ENCODE measurements at regions not wholly inside any gene's neighbourhood (a gene's known extent, or its start where the extent isn't known, plus 50 kb on each side); places are given as distances from the start of the nearest gene placed in this dataset.

DNA sequence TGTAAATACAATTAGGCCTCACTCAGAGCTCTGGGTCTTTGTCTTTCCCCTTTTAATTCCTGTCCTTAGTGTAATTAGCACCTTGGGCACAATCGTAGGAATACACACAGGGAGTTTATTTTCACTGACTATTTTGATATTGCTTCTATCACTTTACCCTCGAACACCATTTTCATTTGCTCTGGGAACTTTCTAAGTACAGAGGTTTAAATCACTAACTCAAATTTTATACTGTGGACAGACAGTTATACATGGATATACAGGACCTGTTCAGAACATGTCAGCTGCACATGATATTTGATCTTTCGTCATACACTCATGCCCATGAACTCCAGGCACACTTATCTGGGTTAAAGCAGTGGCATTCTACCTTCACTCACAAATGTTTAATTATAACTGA lies 217.8 kb upstream of the TMEM161B start:
- Mint-ChIP-seq H3K9me3 (no peaks in the 10 kb centered on the region), H3K27me3 (peaks cover 18% of the 10 kb centered on the region), H3K27ac (no peak overlapping the region), H3K4me3 (no peak overlapping the region), H3K4me1 (no peaks in the 10 kb centered on the region), H3K36me3 (ENCODE audit: low read depth) (no peaks in the 10 kb centered on the region)
- POLR2A ChIA-PET: no interaction called here
- CTCF ChIA-PET: no interaction called here
- DNase-seq: no peak

DNA sequence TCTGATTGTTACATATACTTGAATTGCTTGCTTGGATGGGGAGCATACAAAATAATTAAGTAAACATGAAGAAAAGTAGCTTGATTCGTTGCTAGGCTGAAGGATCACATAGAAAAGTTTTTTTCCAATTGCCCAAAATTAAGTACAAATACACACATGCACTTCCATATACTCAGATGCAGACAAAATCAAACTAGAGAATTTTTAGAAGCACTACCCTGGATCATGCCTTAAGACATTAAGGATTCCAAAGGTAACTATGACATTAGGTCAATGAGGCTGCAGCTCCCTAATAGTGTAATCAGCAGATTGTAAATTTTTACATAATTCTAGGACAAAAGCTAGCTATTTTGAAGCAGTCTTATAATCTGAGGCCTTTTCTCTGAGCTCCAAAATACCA lies 216.9 kb upstream of the TMEM161B start:
- no peaks in the 10 kb centered on the region for H3K36me3 Mint-ChIP-seq (ENCODE audit: low read depth)
- no peaks in the 10 kb centered on the region for H3K9me3 Mint-ChIP-seq
- no peak overlapping the region for H3K4me3 Mint-ChIP-seq
- CTCF ChIA-PET: no interaction called here
- peaks cover 15% of the 10 kb centered on the region for H3K27me3 Mint-ChIP-seq
- no peak overlapping the region for H3K27ac Mint-ChIP-seq
- H3K4me1 Mint-ChIP-seq: no peaks in the 10 kb centered on the region
- POLR2A ChIA-PET: no interaction called here
- no peak for DNase-seq

DNA sequence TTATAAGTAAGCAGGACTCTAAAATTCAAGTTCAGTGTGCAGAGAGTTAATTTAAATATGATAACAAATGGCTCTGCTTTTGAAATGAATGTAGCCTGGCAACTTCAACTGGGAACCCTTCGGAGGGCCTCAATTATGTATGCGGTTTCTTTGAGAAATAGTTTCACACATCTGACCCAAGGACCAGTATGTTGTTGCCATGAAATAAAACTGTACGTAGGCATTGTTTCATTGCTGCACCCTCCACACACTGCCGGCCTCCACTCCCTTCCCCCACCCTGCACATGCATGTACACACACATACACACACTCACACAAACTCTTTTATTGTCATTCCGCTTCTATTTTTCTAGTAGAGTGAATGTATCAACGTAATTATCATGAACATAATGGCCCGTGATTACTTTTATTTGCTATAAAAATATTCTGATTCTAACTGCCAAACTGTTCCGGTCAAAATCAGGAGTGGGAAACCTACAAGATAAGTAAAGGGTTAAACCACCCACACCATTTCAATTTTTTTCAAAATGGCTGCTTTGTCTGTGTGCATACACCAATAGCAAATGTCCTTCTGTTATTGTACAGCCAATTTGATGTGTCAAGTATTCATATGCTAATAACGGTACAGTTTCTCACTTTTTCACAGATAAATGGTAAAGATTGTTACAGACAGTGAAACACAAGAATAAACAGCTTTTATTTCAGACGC lies 215.5 kb upstream of the TMEM161B start:
- no peaks in the 10 kb centered on the region for H3K9me3 Mint-ChIP-seq
- CTCF ChIA-PET: no interaction called here
- no peaks in the 10 kb centered on the region for H3K4me1 Mint-ChIP-seq
- no peak overlapping the region for H3K4me3 Mint-ChIP-seq
- H3K27me3 Mint-ChIP-seq: peaks cover 14% of the 10 kb centered on the region
- no peak for DNase-seq
- POLR2A ChIA-PET: no interaction called here
- H3K27ac Mint-ChIP-seq: no peak overlapping the region
- H3K36me3 Mint-ChIP-seq (ENCODE audit: low read depth): no peaks in the 10 kb centered on the region

DNA sequence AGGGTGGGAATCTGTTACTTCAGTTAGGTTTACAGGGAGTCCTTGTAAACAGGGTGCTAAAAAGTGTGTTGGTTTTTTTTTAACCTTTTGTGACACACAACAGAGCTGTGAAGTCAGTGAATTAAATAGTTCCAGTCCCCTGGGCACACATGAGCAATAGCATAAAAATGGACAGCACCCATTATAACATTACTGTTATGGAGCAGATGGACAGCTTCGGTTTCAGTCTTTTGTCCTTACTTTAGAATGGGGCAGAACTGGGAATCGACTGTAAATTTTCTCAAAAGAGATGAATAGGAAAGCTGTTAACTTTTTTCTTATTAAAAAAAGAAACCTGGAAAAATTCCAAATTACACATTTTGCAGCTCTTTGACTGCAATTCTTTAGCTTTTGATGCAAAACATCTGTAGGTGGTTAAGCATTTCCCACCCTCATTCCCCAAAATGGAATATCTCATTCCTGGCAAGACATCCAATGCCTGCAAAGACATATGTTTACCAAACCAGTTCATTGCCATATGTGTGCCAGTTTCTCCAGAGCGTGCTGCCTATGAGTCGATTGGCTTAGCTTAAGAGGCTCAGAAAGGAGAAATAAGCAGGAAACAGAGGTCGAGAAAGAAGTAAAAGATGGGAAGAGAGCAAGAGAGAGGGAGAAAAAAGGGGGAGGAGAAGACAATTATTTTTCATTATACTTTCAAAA lies 212.3 kb upstream of the TMEM161B start:
- CTCF ChIA-PET: no interaction called here
- no peaks in the 10 kb centered on the region for H3K9me3 Mint-ChIP-seq
- no peaks in the 10 kb centered on the region for H3K36me3 Mint-ChIP-seq (ENCODE audit: low read depth)
- no peak overlapping the region for H3K4me3 Mint-ChIP-seq
- peaks cover 9% of the 10 kb centered on the region for H3K27me3 Mint-ChIP-seq
- no peak for DNase-seq
- no peaks in the 10 kb centered on the region for H3K4me1 Mint-ChIP-seq
- no peak overlapping the region for H3K27ac Mint-ChIP-seq
- POLR2A ChIA-PET: interaction anchor here (0.7 kb wide), 1 partner anchor 187 kb away, joined by 3 read pairs; no protein-coding TSS in a partner anchor

DNA sequence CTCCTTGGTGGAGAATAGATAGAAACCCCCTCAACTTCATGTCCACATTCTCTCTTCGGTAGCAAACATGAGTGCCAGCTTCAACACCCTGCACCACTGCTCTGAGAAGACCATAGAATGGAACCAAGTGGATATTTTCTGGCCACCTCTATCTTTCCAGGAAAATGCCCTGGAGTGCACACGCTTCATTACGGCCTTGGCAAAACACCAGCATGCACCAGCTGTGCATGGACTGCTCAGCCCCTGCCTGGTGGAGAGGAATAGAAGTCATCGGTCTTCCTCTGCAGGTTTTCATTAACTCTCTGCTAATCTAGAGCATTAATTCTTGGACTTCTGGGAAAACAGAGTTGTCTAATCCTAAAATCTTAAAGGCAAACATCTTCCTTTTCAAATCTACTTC lies 211.6 kb upstream of the TMEM161B start:
- Mint-ChIP-seq H3K4me1 (no peaks in the 10 kb centered on the region), H3K36me3 (ENCODE audit: low read depth) (no peaks in the 10 kb centered on the region), H3K27me3 (peaks cover 9% of the 10 kb centered on the region), H3K9me3 (no peaks in the 10 kb centered on the region), H3K4me3 (no peak overlapping the region), H3K27ac (no peak overlapping the region)
- POLR2A ChIA-PET: no interaction called here
- CTCF ChIA-PET: no interaction called here
- DNase-seq: no peak

DNA sequence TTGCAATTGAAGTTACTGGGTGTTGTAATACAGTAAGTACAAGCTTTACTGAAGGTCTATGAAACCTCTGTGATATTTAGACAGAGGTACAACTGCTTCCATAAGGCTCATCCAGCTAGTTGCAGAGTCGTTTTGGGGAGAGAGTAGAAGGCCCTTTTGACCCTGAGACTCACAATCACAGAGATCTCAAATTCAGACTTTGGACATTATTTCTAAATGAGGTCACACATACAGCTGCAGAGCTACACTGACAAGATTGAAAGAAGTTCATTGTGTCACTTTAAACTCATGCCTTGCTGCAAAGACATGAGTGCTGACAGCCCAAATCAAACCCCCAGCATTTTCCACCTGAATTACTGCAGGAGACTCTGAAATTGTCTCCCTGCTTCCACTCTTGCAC lies 205.9 kb upstream of the TMEM161B start:
- no peak overlapping the region for H3K4me3 Mint-ChIP-seq

DNA sequence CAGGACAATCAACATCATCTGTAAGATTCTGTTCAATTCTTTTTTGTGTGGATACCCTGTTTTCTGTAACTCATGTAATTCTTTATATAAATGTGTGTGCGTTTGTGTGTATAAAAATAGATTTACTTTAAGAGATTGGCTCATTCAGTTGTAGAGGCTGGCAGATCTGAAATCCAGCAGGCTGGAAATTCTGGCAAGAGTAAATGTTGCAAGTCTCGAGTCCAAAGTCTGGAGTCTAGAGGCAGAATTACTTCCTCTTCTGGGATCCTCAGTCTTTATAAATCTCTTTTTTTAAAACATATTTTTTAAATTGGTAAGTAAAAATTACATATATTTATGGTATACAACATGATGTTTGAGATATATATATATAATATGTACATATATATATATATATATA lies 202.1 kb upstream of the TMEM161B start:
- H3K9me3 Mint-ChIP-seq: peaks cover 4% of the 10 kb centered on the region

More for the DNA sequence above, 205.9 kb upstream of the TMEM161B start:
- Mint-ChIP-seq H3K27ac (no peak overlapping the region), H3K9me3 (peaks cover 4% of the 10 kb centered on the region), H3K27me3 (peaks cover 7% of the 10 kb centered on the region), H3K4me1 (no peaks in the 10 kb centered on the region), H3K36me3 (ENCODE audit: low read depth) (no peaks in the 10 kb centered on the region)
- no peak for DNase-seq
- POLR2A ChIA-PET: no interaction called here
- CTCF ChIA-PET: no interaction called here

DNA sequence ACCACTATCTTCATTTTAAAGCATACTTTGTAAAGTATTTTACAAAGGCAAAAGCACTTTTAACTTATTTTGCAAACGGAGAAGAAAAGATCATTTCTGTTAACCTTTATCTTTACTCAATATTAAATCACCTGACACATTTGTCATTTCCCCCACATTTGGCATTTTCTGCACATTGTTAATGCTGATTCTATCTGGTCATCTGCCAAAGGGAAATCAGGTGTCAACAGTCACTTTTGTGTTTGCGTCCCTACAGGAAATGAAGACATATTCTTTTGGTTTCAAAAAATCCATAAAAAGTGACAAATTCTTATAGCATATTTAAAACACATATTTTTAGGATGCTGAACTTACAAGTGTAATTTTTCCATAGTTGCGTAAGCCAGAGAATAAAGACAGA lies 191.3 kb upstream of the TMEM161B start:
- no peaks in the 10 kb centered on the region for H3K4me1 Mint-ChIP-seq
- CTCF ChIA-PET: no interaction called here

More for the DNA sequence above, 202.1 kb upstream of the TMEM161B start:
- Mint-ChIP-seq H3K27ac (no peak overlapping the region), H3K4me1 (no peaks in the 10 kb centered on the region), H3K27me3 (peaks cover 9% of the 10 kb centered on the region), H3K4me3 (no peak overlapping the region), H3K36me3 (ENCODE audit: low read depth) (no peaks in the 10 kb centered on the region)
- CTCF ChIA-PET: no interaction called here
- POLR2A ChIA-PET: no interaction called here
- no peak for DNase-seq

DNA sequence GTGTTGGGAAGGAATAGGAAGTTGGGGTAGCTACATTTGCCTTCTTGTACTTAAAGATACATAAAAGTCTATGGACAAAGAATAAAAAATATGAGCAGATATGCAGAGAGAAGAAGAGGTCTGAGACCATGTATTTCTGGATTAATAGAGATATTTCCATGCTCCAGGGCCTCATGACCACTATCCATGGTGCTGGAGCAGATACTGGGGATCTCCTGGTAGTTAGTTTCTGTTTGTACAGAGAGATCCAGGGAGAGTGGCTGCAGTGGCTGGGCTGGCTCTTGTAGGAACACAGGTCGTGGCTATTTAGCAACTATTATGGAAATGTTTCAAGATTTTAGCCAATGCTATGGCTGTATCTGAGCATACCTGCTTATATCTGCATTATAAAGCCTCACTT lies 184.2 kb upstream of the TMEM161B start:
- DNase-seq: no peak
- H3K4me3 Mint-ChIP-seq: no peak overlapping the region
- no peaks in the 10 kb centered on the region for H3K4me1 Mint-ChIP-seq
- ChIA-PET CTCF (no interaction called here), POLR2A (no interaction called here)
- peaks cover 3% of the 10 kb centered on the region for H3K27me3 Mint-ChIP-seq
- H3K36me3 Mint-ChIP-seq (ENCODE audit: low read depth): no peaks in the 10 kb centered on the region
- no peak overlapping the region for H3K27ac Mint-ChIP-seq
- no peaks in the 10 kb centered on the region for H3K9me3 Mint-ChIP-seq

More for the DNA sequence above, 191.3 kb upstream of the TMEM161B start:
- no peak for DNase-seq
- H3K4me3 Mint-ChIP-seq: no peak overlapping the region
- H3K9me3 Mint-ChIP-seq: no peaks in the 10 kb centered on the region
- no peaks in the 10 kb centered on the region for H3K36me3 Mint-ChIP-seq (ENCODE audit: low read depth)
- peaks cover 3% of the 10 kb centered on the region for H3K27me3 Mint-ChIP-seq
- POLR2A ChIA-PET: no interaction called here
- no peak overlapping the region for H3K27ac Mint-ChIP-seq

DNA sequence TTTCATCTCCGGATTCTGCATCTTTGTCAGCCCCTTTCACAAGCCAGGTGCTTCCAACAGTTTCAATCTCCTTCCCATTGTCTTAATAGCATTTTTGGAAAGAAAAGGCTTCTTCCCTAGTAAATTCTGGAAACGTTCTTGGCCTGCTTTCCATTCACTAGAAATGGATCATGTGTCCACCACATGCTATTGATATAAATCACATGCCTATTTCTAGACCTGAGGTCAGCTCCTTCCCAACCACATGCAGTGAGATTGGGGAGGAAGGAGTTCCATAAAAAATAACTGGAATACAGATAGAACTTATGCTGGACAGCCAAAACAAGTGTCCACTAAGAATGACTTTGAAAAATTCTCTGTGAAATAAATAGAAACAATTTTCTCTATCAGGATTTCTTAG lies 181.6 kb upstream of the TMEM161B start:
- POLR2A ChIA-PET: no interaction called here
- no peak for DNase-seq
- H3K27ac Mint-ChIP-seq: no peak overlapping the region
- H3K4me1 Mint-ChIP-seq: no peaks in the 10 kb centered on the region
- CTCF ChIA-PET: no interaction called here
- H3K27me3 Mint-ChIP-seq: peaks cover 2% of the 10 kb centered on the region
- H3K9me3 Mint-ChIP-seq: no peaks in the 10 kb centered on the region
- no peak overlapping the region for H3K4me3 Mint-ChIP-seq
- H3K36me3 Mint-ChIP-seq (ENCODE audit: low read depth): no peaks in the 10 kb centered on the region

DNA sequence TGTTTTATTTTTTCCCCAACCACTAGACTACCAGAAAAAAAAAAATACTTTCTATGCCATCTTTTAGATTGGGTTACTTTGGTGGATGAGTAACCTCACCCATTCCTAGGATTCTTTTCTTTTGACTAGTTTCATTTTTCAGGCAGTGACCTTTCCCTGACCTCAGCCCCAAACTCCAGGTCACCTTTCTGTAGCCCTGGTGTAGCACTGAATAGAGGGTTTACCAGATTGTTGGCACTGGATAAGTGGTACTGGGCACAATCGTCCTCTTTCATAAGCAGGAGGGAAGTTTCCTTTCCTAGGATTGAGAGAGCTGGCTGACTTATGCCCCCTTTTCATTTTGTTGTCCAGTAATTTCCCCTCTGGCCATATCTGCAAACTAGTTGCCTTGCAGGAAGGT lies 169.4 kb upstream of the TMEM161B start:
- POLR2A ChIA-PET: no interaction called here
- H3K27me3 Mint-ChIP-seq: peaks cover 3% of the 10 kb centered on the region
- DNase-seq: no peak
- CTCF ChIA-PET: no interaction called here
- no peak overlapping the region for H3K27ac Mint-ChIP-seq
- H3K9me3 Mint-ChIP-seq: no peaks in the 10 kb centered on the region
- no peak overlapping the region for H3K4me3 Mint-ChIP-seq
- no peaks in the 10 kb centered on the region for H3K36me3 Mint-ChIP-seq (ENCODE audit: low read depth)
- H3K4me1 Mint-ChIP-seq: no peaks in the 10 kb centered on the region

DNA sequence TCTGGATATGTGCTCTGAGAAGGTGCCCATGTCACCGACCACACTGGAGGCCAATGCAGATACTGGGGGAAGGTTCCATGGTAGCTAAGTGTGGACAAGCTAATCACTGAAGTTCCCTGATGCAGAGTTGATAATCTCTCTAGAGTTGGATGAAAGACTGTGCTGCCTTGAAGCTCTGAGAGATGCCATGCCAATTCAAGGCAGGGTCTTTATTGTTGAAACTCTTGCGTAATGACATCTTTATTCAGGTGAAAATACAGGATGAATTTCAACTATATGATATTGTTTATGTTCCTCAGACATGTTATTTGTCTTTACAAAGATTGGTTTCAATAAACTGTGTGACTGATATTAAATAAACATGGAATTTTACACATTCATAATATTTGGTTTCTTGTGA lies 167.6 kb upstream of the TMEM161B start:
- ChIA-PET CTCF (interaction anchor here (1.3 kb wide), 1 partner anchor 10 kb away, joined by 4 read pairs; no protein-coding TSS in a partner anchor), POLR2A (no interaction called here)
- H3K27me3 Mint-ChIP-seq: peaks cover 3% of the 10 kb centered on the region

DNA sequence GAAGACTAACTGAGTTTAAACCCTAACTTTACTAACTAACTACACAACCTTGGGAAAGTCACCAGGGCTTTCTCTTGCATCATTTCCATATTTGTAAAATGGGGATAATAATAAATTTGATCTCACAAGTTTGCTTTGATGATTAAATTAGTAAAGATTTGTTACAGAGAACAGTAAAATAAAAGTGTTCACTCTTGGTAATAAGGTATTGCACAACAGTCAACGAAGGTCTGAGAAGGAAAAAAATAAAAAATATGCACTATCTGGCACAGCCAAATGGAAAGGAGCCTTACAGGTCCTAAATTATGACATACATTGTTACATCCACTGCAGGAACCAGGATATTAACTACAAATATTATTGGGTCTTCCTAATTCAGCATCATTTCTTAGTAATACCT lies 160.0 kb upstream of the TMEM161B start:
- H3K4me1 Mint-ChIP-seq: no peaks in the 10 kb centered on the region
- H3K36me3 Mint-ChIP-seq (ENCODE audit: low read depth): no peaks in the 10 kb centered on the region
- no peak overlapping the region for H3K4me3 Mint-ChIP-seq
- no peak for DNase-seq
- no peaks in the 10 kb centered on the region for H3K27me3 Mint-ChIP-seq
- POLR2A ChIA-PET: no interaction called here
- no peak overlapping the region for H3K27ac Mint-ChIP-seq
- CTCF ChIA-PET: no interaction called here
- no peaks in the 10 kb centered on the region for H3K9me3 Mint-ChIP-seq

More for the DNA sequence above, 167.6 kb upstream of the TMEM161B start:
- Mint-ChIP-seq H3K27ac (no peak overlapping the region), H3K4me3 (no peak overlapping the region), H3K4me1 (no peaks in the 10 kb centered on the region), H3K9me3 (no peaks in the 10 kb centered on the region), H3K36me3 (ENCODE audit: low read depth) (no peaks in the 10 kb centered on the region)
- no peak for DNase-seq

DNA sequence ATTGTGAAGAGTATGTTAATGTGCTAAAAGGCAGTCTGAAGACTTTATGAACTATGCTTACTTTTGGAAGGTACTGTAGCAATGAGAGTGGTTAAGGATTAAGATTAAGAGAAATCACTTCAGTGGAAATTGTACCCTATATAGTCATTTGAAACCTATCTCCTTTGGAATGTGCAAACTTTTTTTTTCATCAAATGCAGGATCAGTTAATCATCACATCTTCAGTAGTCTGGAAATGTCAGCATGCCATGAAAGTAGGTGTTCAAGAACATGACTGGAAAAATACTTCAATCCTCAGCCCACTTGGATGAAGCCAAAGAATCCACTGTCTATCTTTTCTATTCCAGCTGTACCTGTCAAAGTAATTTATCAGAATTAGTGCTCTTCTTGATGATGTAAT lies 157.8 kb upstream of the TMEM161B start:
- Mint-ChIP-seq H3K9me3 (no peaks in the 10 kb centered on the region), H3K27ac (no peak overlapping the region), H3K36me3 (ENCODE audit: low read depth) (no peaks in the 10 kb centered on the region), H3K4me1 (no peaks in the 10 kb centered on the region), H3K27me3 (no peaks in the 10 kb centered on the region), H3K4me3 (no peak overlapping the region)
- CTCF ChIA-PET: no interaction called here
- POLR2A ChIA-PET: no interaction called here
- no peak for DNase-seq
